IPS DF 4.7 (cell line): ENCODE measurements at regions not wholly inside any gene's neighbourhood (a gene's known extent, or its start where the extent isn't known, plus 50 kb on each side); places are given as distances from the start of the nearest gene placed in this dataset.

Experiments
- DNase-seq: peaks from one replicate; pipeline ENCODE4 v3.0.0-alpha.2; 2013; ENCODE audit warnings: low spot score; ENCODE audit errors: extremely low read depth

- DNase-seq = no peak
Measured at GRCh38 chr20:8935878-8936277, 133.0 kb upstream of the PLCB4 start.

DNA sequence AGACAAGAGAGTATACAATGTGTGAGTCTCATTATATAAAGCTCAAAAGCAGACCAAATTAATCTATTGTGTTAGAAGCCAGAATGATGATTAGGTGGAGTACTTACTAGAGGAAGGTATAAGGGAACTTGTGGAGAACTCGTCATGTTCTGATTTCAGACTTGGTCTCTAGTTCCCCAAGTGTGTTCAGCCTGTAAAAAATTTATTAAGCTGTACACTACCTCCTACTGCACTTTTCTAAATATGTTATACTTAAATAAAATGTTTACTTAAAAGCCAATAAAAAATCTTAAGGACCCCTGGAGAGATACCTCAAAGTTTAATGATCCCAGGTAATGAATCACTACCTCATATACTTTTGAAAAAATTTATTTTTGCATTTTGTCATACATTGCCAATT, 130.4 kb upstream of the PLCB4 start:
- DNase-seq = no peak

GRCh38 chr20:8940326-8940725, 128.6 kb upstream of the PLCB4 start:
- no peak for DNase-seq

DNA sequence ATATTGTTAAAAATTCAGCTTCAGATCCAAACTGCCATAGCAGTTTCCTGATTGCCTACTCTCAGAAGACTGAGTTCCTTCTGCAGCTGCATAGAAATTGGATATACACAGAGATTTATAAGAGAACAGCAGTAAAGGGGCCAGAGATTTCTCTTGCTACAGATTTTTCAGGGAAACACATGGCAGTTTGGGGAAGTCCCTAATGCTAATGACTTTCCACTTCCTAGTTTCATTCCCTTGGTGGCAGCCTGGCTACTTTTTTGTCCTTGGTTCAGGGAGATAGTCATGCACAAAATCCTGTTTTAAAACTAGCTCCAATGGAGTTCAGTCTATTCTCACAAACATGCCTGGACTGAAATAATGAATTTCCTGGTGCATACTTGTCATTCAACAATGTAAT, 125.3 kb upstream of the PLCB4 start:
- no peak for DNase-seq

GRCh38 chr20:8946036-8946940, 122.6 kb upstream of the PLCB4 start:
- no peak for DNase-seq

DNA sequence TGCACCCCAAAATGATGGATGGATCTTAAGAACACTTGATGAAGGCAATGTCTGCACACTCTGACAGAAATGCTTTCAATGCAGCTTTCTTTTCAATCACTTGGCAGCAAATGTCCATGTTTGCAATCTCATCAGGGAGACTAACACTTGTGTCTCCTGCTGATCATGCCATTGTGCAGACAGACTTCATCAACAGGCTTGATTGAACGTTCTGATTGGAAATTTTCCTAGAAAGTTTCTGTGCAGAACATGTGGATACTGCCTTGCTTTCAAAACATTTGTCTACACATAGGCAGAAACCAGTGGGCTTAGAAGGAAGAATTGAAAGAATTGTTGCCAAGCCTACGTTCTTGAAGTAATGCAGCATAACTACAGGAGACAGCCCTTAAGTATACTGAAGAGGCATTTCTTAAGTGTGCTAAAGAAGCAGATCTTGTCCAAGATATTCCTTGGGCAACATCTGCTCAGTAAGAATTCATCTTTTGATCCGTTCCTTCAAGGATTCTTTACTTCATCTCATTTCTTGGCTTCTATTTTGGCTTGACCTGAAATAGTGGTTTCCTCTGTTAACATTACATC, 120.4 kb upstream of the PLCB4 start:
- DNase-seq = no peak

DNA sequence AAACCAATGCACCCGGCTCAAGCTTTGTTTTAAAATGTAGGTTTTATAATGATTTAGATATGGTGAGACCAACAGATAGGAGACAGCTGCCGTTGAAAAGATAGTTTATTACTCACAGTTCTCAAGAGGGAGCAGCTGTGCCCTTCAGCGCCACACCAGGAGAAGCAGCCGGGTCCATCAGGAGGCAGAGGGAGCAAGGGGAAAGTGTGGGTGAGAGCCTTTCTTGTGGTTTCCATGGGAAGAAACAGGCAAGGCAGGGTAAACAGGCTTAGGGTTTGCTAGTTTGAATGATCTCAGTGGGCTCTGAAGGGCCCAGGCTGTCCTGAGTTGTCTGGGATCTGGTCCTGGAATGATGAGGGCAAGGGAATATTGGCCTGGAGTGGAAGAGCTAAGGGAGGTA, 117.7 kb upstream of the PLCB4 start:
- no peak for DNase-seq

DNA sequence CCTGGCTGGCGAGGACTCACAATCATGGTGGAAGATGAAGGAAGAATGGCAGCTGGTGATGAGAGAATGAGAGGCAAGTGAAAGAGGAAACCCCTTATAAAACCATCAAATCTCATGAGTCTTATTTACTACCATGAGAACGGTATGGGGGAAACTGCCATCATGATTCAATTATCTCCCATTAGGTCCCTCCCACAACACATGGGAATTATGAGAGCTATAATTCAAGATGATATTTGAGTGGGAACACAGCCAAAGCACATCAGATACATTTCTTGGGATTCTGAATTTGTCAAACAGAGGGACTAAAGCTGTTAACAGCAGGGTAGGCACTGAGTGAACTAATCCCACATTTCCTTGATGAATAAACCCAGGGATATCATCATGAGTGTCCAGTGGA, 116.2 kb upstream of the PLCB4 start:
- no peak for DNase-seq

- DNase-seq = no peak
Measured at GRCh38 chr20:8953300-8953699, 115.6 kb upstream of the PLCB4 start.

- DNase-seq = no peak
Measured at GRCh38 chr20:8960241-8960640, 108.6 kb upstream of the PLCB4 start.

DNA sequence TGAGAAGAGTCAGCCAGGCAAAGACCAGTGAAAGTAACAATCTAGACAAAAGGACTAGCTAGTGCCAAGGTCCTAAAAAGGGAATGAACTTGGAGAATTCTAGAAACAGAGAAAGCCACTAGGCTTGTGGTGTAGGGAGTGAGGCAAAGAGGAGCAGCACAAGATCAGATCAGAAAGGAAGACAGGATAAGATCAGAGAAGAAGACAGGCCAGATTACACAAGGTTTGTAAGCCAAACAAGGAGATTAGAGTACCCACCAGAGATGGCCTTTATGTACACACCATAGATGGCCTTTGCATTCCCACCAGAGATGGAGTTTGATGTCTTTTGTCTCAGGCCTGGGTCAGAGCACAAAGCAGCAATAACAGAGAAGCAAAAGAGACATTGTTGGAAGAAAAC, 105.6 kb upstream of the PLCB4 start:
- DNase-seq = no peak

- no peak for DNase-seq
Measured at GRCh38 chr20:8964959-8965562, 103.8 kb upstream of the PLCB4 start.

GRCh38 chr20:8967641-8968245, 101.1 kb upstream of the PLCB4 start:
- DNase-seq = no peak

GRCh38 chr20:8969146-8969583, 99.7 kb upstream of the PLCB4 start:
- no peak for DNase-seq

DNA sequence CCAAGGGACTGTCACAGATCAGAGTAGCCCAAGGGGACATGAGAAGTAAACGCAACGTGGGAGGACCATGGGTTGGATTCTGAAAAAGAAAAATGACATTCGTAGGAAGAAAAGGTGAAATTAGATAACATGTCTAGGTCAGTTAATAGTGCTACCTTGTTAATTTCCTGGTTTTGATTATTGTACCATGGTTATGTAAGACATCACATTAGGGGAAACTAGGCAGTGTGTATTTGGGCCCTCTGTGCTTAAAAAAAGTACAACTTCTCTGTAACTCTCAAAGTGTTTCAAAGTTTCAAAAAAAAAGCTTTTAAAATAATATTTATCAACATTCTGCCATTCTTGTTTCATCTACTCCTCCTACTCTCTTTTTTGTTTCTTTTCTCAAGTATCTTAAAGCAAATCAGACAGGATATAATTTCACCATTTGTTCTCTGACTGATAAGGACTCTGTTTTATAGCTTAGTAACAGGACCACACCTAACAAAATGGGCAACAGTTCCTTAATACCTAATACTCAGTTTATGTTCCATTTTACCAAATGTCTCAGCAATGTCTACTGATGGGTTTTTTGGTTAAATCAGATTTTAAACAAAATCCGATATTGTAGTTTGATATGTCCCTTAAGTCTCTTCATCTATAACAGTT, 97.1 kb upstream of the PLCB4 start:
- no peak for DNase-seq

DNA sequence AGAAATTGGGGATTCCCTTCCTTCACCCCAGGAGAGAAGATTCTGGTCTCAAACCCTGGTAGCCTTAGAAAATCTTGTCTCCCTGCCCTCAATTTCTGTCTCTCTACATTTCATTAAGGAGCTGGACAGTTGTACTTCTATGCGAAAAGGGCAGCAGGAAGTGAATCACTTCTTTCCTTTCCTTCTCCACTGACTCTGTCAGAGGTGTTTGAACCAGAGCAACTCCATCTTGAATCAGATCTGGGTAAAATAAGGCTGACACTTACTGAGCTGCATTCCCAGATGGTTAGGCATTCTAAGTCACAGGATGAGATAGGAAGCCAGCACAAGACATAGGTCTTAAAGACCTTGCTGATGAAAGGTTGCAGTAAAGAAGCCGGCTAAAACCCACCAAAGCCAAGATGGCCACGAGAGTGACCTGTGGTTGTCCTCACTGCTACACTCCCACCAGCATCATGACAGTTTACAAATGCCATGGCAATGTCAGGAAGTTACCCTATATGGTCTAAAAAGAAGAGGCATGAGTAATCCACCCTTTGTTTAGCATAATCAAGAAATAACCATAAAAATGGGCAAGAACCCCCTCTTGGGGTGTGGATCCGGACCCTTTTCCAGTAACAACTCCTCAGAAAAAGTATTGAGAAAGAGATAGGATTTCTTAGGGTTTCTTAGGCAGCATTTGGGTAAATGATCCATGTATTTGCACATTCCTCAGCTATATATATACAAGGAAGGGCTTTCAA, 95.8 kb upstream of the PLCB4 start:
- no peak for DNase-seq

DNA sequence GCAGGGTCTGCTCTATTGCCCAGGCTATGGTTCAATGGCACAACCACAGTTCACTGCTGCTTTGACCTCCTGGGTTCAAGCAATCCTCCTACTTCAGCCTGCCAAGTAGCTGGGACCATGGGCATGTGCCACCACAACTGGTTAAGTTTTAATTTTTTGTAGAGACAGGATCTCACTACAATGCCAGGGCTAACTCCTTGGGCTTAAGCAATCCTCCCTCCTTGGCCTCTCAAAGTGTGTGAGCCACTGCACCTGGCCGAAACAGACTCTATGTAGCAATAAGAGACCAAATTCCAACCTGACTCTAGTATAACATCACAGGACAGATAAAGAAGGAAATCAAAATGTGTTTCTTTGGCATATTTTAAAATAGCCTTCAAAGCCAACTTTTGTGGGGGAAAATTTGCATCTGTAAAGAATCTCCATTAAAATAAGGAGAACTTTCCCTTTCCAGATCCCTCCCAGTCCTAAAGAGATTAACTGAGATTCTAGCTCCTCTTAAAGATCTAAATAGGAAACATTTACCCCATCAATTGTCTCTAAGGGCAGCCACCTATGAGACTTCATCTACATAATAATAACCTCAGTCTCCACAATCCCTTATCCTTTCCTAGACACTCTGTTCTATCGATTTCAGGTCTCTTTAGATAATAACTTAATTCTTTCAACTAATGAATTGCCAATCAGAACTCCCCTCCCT, 94.7 kb upstream of the PLCB4 start:
- no peak for DNase-seq

DNA sequence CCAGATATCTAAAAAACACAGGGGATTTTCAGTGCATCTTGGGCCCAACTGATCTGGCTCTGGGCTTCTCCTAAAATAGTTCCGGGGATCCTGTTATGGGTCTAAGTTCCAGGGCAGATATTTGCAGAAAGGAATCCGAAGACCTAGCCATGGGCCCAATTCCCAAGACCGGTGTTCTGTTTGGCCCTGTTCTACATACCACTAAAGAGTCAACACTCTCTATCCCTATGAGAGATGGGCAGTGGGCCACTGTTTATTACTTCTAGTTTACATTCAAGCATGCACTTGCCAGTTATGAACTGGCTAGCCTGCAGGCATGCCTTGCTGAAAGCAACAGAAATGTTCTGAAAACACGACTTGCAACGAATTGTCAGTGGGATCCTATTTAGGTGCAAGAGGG, 87.4 kb upstream of the PLCB4 start:
- no peak for DNase-seq

DNA sequence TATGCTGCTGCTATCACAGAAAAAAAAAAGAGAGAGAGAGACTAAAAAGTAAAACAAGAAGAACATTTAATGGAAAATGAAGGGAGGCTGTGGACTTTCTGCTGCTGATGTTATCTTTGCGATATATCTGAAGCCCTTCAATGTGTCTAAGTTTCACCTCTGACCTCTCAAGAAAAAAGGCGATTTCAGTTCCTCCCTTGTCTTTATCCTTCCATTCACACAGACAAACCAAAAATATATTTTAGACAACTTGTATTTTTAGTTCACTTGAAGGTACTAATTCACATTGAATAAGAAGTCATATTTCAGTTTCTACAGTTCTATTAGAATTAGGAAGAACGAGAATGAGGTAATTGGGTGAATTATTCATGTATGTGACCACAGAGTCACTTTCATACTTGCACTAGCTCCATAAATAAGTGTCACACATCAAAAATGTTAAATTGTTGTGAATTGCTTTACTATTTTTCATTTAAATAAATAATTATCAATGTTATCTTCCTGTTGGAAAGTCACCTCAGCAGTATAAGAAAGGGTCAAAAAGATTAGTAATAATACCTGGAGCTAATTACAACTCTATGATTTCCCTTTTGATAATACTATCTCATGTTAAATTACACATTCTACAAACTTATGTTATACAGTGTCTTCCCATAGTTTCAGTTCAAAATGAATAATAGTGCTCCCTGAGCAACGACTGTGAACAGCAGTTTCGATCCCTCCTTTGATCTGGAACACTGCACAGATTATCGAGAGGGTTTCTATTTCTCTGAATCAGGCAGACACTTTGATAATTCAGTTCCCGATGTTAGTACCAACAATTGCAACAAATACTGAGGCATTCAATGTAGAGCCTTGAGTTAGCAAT, 85.2 kb upstream of the PLCB4 start:
- no peak for DNase-seq
